ENCODE measurements at regions not wholly inside any gene's neighbourhood (a gene's known extent, or its start where the extent isn't known, plus 50 kb on each side); places are given as distances from the start of the nearest gene placed in this dataset.

DNA sequence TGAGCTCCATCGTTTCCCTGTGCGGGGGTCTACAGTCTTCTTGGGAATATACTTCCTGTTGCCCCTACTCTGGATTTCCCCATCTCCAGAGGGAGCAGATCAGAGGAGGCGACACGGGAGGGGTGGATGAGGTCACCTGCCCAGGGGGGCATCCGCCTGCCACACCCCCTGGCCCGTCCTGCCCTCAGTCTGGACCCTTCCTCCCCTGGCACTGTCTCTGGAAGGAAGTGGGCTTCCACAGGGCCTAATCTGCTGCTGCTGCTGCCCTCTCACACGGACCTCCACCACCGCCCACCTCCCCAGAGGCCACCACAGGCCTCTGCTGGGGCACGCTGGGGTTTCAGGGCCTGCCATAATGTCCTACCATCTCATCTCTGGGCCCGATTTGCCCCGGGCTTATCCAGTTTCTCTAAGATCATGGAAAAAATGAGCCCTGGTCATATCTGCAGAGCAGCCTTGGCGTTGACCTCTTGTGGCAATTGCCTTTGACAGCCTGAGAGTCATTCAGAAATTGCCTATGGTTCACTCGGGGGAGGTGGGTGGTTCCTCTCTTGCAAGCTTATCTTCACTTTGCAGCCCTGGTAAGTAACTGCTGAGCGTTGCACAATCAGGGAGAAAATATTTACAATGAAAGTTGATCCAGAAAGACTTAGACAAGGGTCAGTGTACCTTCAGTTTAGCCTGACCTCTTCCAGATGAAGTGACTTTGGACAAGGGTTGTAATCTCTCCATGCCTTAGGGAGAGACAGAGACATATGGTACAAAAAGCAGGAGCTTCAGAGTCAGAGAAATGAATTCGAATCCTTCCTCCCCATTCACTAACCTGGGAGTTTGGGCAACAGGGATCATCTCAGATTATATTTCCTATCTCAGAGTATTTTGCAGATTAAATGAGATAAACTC is 252.4 kb downstream of the TOMM20 start (continued):
- TF ChIP-seq, protein P1, sequence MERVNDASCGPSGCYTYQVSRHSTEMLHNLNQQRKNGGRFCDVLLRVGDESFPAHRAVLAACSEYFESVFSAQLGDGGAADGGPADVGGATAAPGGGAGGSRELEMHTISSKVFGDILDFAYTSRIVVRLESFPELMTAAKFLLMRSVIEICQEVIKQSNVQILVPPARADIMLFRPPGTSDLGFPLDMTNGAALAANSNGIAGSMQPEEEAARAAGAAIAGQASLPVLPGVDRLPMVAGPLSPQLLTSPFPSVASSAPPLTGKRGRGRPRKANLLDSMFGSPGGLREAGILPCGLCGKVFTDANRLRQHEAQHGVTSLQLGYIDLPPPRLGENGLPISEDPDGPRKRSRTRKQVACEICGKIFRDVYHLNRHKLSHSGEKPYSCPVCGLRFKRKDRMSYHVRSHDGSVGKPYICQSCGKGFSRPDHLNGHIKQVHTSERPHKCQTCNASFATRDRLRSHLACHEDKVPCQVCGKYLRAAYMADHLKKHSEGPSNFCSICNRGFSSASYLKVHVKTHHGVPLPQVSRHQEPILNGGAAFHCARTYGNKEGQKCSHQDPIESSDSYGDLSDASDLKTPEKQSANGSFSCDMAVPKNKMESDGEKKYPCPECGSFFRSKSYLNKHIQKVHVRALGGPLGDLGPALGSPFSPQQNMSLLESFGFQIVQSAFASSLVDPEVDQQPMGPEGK (CRISPR knock-in tag; IDR thresholded peaks at IDR 0.05) = peak; percentile 56
- TF ChIP-seq ZNF333 (CRISPR knock-in tag; IDR thresholded peaks at IDR 0.05; ENCODE audit: borderline replicate concordance) (no peak), ZNF230 (CRISPR knock-in tag; IDR thresholded peaks at IDR 0.05) (peak; percentile 9; the same call in 1 of the 2 replicates), SRY (CRISPR knock-in tag; IDR thresholded peaks at IDR 0.05) (no peak; the same call in 1 of the 2 replicates), IKZF1 (IDR thresholded peaks at IDR 0.05) (no peak), HOXD1 (CRISPR knock-in tag; IDR thresholded peaks at IDR 0.05) (peak; percentile 47; the same call in 1 of the 2 replicates), RXRA (CRISPR knock-in tag; IDR thresholded peaks at IDR 0.05) (peak; percentile 76), TCF7 (IDR thresholded peaks at IDR 0.05; ENCODE audit: low read depth) (peak; percentile 80), SNRNP70 (IDR thresholded peaks at IDR 0.05; ENCODE audit: low read depth, low read length) (no peak), ZFAT (CRISPR knock-in tag; conservative IDR thresholded peaks at IDR 0.05) (no peak), ZNF501 (CRISPR knock-in tag; IDR thresholded peaks at IDR 0.05) (peak; percentile 78; the same call in 1 of the 2 replicates), ZFX (CRISPR knock-in tag; IDR thresholded peaks at IDR 0.05; ENCODE audit: low read depth) (peak; percentile 2; the same call in 1 of the 2 replicates), NFKBIZ (CRISPR knock-in tag; IDR thresholded peaks at IDR 0.05) (peak; percentile 92), ESRRA (CRISPR knock-in tag; IDR thresholded peaks at IDR 0.05; ENCODE audit: low read depth) (peak; percentile 85), PTBP1 (IDR thresholded peaks at IDR 0.05; ENCODE audit: low read depth, low read length, poor library complexity, severe bottlenecking) (no peak), ZNF484 (CRISPR knock-in tag; IDR thresholded peaks at IDR 0.05; ENCODE audit: borderline replicate concordance, low read depth) (no peak), MED13 (CRISPR knock-in tag; IDR thresholded peaks at IDR 0.05) (peak; percentile 98), ZNF605 (CRISPR knock-in tag; IDR thresholded peaks at IDR 0.05) (peak; percentile 44), NCOA1 (CRISPR knock-in tag; IDR thresholded peaks at IDR 0.05) (no peak; the same call in 1 of the 2 replicates), ZNF720 (CRISPR knock-in tag; IDR thresholded peaks at IDR 0.05) (no peak)
- TF ChIP-seq, protein P2, sequence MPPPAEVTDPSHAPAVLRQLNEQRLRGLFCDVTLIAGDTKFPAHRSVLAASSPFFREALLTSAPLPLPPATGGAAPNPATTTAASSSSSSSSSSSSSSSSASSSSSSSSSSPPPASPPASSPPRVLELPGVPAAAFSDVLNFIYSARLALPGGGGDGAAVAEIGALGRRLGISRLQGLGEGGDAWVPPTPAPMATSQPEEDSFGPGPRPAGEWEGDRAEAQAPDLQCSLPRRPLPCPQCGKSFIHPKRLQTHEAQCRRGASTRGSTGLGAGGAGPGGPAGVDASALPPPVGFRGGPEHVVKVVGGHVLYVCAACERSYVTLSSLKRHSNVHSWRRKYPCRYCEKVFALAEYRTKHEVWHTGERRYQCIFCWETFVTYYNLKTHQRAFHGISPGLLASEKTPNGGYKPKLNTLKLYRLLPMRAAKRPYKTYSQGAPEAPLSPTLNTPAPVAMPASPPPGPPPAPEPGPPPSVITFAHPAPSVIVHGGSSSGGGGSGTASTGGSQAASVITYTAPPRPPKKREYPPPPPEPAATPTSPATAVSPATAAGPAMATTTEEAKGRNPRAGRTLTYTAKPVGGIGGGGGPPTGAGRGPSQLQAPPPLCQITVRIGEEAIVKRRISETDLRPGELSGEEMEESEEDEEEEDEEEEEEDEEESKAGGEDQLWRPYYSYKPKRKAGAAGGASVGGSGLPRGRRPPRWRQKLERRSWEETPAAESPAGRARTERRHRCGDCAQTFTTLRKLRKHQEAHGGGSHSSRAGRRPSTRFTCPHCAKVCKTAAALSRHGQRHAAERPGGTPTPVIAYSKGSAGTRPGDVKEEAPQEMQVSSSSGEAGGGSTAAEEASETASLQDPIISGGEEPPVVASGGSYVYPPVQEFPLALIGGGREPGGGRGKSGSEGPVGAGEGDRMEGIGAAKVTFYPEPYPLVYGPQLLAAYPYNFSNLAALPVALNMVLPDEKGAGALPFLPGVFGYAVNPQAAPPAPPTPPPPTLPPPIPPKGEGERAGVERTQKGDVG (CRISPR knock-in tag; IDR thresholded peaks at IDR 0.05; ENCODE audit: borderline replicate concordance) = peak; percentile 16; the same call in 1 of the 2 replicates
- TF ChIP-seq, protein P3, sequence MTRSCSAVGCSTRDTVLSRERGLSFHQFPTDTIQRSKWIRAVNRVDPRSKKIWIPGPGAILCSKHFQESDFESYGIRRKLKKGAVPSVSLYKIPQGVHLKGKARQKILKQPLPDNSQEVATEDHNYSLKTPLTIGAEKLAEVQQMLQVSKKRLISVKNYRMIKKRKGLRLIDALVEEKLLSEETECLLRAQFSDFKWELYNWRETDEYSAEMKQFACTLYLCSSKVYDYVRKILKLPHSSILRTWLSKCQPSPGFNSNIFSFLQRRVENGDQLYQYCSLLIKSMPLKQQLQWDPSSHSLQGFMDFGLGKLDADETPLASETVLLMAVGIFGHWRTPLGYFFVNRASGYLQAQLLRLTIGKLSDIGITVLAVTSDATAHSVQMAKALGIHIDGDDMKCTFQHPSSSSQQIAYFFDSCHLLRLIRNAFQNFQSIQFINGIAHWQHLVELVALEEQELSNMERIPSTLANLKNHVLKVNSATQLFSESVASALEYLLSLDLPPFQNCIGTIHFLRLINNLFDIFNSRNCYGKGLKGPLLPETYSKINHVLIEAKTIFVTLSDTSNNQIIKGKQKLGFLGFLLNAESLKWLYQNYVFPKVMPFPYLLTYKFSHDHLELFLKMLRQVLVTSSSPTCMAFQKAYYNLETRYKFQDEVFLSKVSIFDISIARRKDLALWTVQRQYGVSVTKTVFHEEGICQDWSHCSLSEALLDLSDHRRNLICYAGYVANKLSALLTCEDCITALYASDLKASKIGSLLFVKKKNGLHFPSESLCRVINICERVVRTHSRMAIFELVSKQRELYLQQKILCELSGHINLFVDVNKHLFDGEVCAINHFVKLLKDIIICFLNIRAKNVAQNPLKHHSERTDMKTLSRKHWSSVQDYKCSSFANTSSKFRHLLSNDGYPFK (CRISPR knock-in tag; IDR thresholded peaks at IDR 0.05; ENCODE audit: borderline replicate concordance) = 0 out of 2 replicates have a peak, but pooled peaks have one; percentile 11
